Esophagus squamous epithelium (tissue), 4 donors: ENCODE measurements at regions not wholly inside any gene's neighbourhood (a gene's known extent, or its start where the extent isn't known, plus 50 kb on each side); places are given as distances from the start of the nearest gene placed in this dataset.

Experiments used
- POLR2A ChIP-seq, 4 donors: fragments of 450-650 bp; IDR thresholded peaks; one replicate each; pipeline ENCODE4 v1.6.1; 2017; ENCODE audit warnings: antibody characterized with exemption in 4 of 4, mild to moderate bottlenecking in 4 of 4, moderate library complexity in 3 of 4
- TF ChIP-seq, protein P1 (sequence below), 6 experiments: fragments of 450-650 bp in 4 of 6; fragments of 200-600 bp in 2 of 6; sonication (generic) in 2 of 6; IDR thresholded peaks; one replicate each; pipeline ENCODE4 v1.5.1; 2016 to 2019; ENCODE audit warnings: antibody characterized with exemption in 6 of 6, mild to moderate bottlenecking in 4 of 6, moderate library complexity in 4 of 6

DNA sequence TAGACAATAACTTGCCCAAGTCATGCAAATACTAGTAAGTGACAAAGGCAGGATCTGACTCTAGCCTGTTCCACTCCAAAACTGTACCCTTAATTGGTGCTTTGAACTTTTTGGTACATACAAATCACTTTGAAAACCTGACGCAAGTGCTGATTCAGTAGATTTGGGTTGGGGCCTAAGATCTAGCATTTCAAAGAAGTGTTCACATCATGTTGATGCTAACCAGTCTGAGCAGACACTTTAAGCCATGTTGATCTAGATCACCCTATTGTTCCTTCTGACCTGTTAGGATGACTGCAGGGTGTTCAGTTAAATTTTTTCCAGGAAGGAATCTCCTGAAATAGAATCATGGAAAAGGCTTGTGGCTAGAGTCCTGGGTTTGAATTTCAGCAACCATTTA lies 57.7 kb upstream of the CPEB4 start:
- TF ChIP-seq, protein P1, sequence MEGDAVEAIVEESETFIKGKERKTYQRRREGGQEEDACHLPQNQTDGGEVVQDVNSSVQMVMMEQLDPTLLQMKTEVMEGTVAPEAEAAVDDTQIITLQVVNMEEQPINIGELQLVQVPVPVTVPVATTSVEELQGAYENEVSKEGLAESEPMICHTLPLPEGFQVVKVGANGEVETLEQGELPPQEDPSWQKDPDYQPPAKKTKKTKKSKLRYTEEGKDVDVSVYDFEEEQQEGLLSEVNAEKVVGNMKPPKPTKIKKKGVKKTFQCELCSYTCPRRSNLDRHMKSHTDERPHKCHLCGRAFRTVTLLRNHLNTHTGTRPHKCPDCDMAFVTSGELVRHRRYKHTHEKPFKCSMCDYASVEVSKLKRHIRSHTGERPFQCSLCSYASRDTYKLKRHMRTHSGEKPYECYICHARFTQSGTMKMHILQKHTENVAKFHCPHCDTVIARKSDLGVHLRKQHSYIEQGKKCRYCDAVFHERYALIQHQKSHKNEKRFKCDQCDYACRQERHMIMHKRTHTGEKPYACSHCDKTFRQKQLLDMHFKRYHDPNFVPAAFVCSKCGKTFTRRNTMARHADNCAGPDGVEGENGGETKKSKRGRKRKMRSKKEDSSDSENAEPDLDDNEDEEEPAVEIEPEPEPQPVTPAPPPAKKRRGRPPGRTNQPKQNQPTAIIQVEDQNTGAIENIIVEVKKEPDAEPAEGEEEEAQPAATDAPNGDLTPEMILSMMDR (IDR thresholded peaks at IDR 0.05): no peak
- no peak for TF ChIP-seq POLR2A (IDR thresholded peaks at IDR 0.05)
